Stimulated activated CD8-positive, alpha-beta memory T cell treated with anti-CD3 and anti-CD28 coated beads, Interleukin-12 subunit alpha, Interleukin-12 subunit beta, amount 100 ng/mL, for 4 hours (primary cell): ENCODE measurements at regions not wholly inside any gene's neighbourhood (a gene's known extent, or its start where the extent isn't known, plus 50 kb on each side); places are given as distances from the start of the nearest gene placed in this dataset.

Experiments used
- DNase-seq: peaks from one replicate; pipeline ENCODE4 v3.0.0-alpha.2; 2020; ENCODE audit warnings: low read depth

DNA sequence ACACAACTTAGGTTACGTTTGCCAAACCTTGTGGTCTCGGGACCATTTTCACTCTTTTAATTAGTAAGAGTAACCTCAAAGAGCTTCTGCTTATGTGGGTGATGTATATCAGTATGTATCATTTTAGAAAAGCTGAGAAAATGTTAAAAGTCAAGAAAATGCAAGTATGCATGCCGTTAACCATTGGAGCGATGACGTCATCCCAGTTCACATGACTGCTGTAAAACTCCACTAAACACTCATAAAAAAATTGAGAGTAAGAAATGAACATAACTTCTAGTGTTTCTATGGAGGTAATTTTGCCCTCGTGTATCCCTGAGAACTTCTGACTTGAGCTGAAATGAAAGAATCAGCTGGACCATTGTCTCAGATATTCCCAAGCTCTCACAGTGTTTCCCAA lies 250.0 kb upstream of the CDH4 start:
- no peak for DNase-seq

GRCh38 chr20:61014491-61014890 lies 237.6 kb upstream of the CDH4 start:
- DNase-seq: no peak

DNA sequence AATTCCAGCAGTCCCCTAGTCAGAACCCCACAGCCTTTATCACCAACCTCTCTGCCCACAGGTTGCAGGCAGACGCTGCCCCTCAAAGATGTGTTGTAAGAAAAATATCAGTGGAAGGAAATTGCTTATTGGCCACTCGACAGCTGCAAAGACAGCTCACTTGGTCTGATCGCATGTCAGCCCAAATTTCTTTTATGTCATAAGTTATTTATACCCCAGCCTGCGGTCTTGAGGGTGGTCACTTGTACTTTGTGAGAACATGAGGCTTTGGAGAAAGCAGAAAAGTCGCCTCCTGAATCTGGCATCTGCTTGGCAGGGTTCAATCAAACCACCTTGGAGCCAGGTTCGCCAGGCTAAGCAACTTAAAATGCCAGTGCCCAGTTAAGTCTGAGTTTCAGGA lies 236.5 kb upstream of the CDH4 start:
- DNase-seq: no peak

GRCh38 chr20:61019322-61019721 lies 232.7 kb upstream of the CDH4 start:
- DNase-seq: no peak

DNA sequence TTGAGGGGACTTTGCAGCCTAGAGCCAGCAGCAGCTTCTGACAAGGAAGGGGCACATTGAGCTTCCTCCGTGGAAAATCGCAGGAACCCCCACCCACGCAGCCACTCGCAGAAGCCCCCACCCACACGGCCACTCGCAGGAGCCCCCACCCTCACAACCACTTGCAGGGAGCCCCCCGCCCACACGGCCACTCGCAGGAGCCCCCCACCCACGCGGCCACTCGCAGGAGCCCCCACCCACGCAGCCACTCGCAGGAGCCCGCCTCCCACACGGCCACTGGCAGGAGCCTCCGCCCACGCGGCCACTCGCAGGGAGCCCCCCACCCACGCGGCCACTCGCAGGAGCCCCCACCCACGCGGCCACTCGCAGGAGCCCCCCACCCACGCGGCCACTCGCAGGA lies 228.4 kb upstream of the CDH4 start:
- no peak for DNase-seq

GRCh38 chr20:61024390-61024789 lies 227.7 kb upstream of the CDH4 start:
- no peak for DNase-seq

- DNase-seq: no peak
Measured at GRCh38 chr20:61025536-61025935, 226.5 kb upstream of the CDH4 start.

DNA sequence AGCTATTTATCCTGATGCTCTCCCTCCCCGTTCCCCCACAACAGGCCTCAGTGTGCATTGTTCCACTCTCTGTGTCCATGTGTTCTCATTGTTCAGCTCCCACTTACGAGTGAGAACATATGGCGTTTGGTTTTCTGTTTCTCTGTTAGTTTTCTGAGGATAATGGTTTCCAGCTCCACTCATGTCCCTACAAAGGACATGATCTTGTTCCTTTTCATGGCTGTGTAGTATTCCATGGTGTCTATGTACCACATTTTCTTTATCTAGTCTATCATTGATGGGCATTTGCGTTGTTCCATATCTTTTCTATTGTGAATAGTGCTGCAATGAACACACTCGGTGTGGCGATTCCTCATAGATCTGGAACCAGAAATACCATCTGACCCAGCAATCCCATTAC lies 225.9 kb upstream of the CDH4 start:
- no peak for DNase-seq

- no peak for DNase-seq
Measured at GRCh38 chr20:61026731-61027130, 225.3 kb upstream of the CDH4 start.

GRCh38 chr20:61027218-61027617 lies 224.8 kb upstream of the CDH4 start:
- no peak for DNase-seq

DNA sequence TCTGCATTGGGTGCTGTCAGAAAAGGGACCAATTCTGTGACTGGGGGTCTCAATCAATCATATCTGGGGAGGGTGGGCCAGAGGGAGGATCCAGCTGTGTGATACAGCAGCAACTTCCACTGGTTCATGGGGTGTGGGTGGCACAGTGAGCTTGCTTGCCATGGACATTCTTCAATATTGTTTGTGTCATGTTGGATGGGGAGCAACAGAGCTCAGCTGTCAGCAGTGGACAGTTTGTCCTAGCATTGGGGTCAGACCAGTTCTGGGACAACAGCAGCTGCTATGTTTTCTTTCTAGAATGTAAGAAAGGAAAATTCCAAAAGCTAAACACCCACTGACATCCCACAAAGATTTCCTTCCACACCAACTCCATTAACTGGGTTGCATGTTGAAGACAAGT lies 221.9 kb upstream of the CDH4 start:
- no peak for DNase-seq

- no peak for DNase-seq
Measured at GRCh38 chr20:61031101-61031830, 220.8 kb upstream of the CDH4 start.

- no peak for DNase-seq
Measured at GRCh38 chr20:61037498-61037897, 214.6 kb upstream of the CDH4 start.

DNA sequence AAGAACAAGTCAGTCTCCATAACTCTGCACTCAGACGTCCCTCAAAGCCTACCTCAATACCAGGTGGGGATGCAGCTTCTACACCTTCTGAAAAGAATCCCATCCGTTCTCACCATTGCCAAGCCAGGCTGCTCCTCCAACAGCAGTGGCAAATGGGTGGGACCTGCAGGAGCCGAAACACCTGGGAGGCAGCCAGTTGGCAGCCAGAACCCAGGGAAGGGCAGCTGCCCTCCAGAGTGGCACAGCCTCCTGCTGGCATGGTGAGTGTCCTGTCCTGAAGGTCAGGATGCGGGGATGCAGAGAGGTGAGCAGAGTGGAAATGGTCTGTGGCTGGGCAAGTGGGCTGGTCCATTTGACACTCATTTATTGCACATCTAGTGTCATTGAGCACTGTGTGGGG lies 210.6 kb upstream of the CDH4 start:
- DNase-seq: no peak

DNA sequence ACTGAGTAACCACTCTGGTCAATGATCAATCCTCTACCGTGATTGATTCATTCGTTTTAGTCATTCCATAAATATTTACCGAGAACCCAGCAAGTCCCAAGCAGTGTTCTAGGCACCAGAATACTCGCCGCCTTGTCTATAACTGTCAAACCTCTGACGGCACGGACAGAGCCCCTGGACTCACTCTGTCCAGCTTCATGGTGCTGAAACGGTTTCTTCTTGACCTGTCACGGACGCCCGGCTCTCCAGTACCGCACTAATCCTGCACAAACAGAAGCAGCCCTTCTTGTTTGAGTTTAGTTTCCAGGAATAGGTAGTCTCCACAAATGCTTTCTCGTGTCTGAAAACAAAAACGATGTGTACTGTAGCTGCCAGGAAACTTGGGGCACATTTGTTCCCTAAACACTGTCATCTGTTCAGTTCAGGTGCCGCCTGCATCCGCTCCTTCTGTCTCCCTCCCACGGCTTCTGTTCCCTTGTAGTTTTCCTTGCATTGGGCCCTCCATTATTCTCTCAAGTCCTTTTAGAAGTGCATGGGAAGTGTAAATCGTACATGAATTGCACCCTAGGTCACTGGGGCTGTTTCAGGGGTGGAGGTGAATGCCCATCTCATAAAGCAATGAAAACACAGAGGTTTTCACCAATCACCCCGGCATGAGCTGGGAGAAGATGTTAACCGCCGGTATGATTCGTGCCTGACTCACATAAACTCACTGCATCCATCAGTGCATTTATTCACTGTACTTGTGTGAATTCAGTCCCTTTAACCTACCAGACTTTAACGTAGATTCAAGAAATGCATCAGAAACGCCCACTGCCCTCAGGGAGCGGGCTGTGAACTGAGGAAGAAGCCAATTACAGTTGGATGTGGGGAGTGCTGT lies 209.3 kb upstream of the CDH4 start:
- DNase-seq: no peak

DNA sequence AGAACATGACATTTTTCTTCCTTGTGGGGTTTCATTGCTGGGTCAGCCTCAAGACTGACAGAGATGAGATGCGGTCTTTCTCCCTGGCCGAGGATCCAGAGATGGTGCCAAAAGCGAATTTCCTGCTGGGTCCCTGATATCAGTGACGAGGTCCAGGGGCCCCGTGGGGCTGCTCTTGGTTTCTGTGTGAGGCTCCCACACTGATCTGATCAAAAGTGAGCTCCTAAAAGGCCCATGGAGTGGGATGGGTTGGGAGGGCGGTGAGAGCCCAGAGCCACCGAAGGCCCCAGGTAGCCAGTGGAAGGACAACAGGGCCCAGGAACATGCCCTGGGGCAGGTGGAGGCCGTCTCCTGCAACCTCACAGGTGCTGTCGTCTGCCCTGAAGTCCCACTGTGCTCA lies 208.4 kb upstream of the CDH4 start:
- DNase-seq: no peak

- DNase-seq: no peak
Measured at GRCh38 chr20:61044499-61044898, 207.6 kb upstream of the CDH4 start.

DNA sequence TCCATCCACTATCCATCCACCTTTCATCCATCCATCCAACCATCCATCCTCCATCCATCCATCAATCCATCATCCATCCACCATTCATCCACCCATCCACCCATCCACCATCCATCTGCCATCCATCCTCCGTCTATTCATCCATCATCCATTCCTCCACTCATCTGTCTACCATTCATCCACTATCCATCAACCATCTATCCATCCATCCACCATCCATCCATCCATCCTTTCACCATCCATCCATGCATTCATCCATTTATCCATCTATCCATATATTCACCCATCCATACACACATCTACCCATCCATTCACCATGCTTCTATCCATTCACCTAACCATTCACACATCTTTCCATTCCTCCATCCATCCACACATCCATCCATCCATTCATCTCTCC lies 207.0 kb upstream of the CDH4 start:
- no peak for DNase-seq

DNA sequence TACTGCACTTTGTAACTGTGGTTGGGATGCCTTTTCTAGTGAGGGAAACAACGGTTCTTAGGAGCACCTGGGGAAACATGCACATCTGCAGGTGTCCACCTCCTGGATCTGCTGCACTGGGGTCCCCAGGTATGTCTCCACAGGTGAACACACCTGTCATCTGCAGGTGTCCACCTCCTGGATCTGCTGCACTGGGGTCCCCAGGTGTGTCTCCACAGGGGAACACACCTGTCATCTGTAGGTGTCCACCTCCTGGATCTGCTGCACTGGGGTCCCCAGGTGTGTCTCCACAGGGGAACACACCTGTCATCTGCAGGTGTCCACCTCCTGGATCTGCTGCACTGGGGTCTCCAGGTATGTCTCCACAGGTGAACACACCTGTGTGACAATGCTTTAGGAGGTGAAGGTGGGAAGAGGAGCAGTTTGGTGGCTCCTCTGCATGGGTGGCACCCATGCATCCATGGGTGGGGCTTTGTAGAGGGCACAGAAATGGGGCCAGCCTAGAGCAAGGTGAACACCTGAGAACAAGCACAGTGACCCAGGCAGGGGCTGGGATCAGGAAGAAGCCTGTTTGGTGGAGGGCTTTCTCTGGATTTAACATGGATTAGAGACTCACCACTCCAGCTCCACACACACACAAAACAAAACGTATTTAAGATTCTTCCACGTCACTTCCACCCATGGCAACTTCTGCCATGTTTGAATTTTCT lies 206.0 kb upstream of the CDH4 start:
- DNase-seq: no peak

DNA sequence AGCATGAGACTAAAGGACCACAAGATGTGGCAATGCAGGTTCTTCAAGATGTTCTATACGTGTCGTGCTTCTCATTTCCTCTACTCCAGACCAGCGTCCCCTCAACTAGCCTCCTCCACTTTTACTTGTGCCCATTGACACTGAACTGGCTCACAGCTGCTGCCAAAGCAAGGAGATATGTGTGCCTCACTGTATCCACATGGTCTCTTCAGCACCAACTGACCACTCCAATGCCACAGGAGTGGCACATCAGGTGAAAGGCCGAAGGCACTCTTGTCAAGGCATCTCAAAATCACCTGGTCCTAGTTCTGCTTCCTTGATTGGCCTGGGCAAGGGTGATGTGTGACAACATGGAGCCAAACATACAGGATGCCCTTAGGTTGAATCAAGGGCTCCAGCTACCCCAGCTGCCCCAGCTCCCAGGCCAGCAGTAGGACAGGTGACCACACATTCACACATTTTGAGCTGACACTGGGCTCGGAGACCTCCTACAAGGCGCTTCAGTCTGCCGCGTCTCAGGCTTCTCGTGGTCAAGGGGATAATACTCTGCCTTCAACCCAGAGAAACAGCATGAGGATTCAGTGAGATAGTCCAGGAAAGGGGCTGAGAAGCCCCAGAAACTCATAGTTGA lies 205.2 kb upstream of the CDH4 start:
- DNase-seq: no peak

- no peak for DNase-seq
Measured at GRCh38 chr20:61047515-61047914, 204.5 kb upstream of the CDH4 start.

GRCh38 chr20:61048302-61048701 lies 203.8 kb upstream of the CDH4 start:
- no peak for DNase-seq
